22Rv1 (cell line): ENCODE measurements at regions not wholly inside any gene's neighbourhood (a gene's known extent, or its start where the extent isn't known, plus 50 kb on each side); places are given as distances from the start of the nearest gene placed in this dataset.

Experiments
- H3K27ac ChIP-seq: fragments of 450-650 bp; 2 replicates; pipeline ENCODE4 v1.5.1; 2017
- ZFX ChIP-seq: fragments of 450-650 bp; IDR thresholded peaks from 2 replicates; pipeline ENCODE4 v1.6.1; 2017; ENCODE audit warnings: antibody characterized with exemption, borderline replicate concordance
- TF ChIP-seq, protein P1 (sequence below): fragments of 450-650 bp; IDR thresholded peaks from 2 replicates; pipeline ENCODE4 v1.5.1; 2017; ENCODE audit warnings: mild to moderate bottlenecking

DNA sequence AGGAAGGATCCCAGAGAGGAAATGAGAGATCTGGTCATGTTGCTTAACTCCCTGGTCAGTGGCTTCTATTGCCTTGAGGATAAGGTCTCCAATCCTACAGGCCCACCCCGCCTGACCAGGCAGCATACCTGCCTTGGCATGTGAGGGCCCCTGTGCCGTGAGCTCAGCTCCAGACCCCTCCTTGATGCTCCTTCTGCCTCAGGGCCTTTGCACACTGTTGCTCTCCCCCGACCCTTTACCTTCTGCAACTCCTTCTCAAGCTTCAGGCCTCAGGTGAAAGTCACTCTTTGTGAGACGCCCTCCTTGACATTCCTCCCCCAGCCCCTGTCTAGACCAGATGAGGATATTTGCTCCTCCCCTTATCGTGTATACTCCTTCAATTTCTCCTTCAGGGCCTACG is 62.8 kb downstream of the FAM241B start:
- no peak overlapping the region for H3K27ac ChIP-seq
- TF ChIP-seq, protein P1, sequence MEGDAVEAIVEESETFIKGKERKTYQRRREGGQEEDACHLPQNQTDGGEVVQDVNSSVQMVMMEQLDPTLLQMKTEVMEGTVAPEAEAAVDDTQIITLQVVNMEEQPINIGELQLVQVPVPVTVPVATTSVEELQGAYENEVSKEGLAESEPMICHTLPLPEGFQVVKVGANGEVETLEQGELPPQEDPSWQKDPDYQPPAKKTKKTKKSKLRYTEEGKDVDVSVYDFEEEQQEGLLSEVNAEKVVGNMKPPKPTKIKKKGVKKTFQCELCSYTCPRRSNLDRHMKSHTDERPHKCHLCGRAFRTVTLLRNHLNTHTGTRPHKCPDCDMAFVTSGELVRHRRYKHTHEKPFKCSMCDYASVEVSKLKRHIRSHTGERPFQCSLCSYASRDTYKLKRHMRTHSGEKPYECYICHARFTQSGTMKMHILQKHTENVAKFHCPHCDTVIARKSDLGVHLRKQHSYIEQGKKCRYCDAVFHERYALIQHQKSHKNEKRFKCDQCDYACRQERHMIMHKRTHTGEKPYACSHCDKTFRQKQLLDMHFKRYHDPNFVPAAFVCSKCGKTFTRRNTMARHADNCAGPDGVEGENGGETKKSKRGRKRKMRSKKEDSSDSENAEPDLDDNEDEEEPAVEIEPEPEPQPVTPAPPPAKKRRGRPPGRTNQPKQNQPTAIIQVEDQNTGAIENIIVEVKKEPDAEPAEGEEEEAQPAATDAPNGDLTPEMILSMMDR: no peak
- no peak for TF ChIP-seq ZFX

DNA sequence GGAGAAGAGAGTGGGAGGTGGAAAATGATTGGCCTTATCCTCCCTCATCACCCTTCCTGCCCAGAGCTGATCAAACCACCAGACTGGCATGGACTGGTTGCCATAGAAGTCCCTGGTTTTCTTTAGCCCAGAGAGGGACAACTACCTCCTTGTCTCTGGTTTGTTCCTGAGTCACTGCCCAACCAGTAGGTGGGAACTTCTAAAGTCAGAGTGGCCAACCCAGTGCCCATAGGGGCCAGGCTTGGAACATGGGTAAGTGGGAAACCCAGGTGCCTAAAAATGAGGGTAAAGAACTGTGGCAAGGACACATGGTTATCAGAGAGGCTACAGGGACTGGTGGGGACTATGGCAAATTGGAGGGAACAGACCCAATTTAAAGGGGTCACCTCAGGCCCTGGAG is 63.8 kb downstream of the FAM241B start:
- H3K27ac ChIP-seq: no peak overlapping the region
- no peak for TF ChIP-seq ZFX
- TF ChIP-seq, protein P1: no peak

DNA sequence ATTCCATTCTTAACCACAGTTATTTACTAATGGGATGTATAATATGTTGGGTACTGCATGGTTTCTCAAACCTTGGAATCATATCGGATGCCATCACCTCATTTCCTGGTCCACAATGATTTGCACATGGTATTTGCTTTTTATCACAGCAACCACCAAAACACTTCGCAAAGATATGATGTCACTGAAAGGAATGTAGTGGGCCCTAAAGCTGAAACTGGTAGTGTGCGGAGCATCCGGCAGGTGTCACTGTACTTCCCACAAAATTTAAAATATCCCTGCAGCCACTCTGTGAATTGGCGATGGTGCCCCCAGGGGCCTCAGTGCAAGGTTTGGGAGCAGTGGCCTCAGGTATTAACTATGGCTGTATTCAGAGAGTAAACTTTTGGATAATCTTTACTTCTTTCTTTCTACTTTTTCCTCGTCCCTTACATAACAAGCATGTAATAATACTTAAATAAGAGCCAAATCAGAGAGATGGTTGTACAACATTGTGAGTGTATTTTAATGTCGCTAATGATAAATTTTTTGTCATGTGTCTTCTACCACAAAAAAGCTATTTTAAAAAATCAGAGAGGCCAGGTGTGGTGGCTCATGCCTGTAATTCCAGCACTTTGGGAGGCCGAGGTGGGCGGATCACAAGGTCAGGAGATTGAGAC is 66.2 kb downstream of the FAM241B start:
- TF ChIP-seq, protein P1: peak; percentile 83
- TF ChIP-seq ZFX: no peak
- H3K27ac ChIP-seq: no peak overlapping the region

DNA sequence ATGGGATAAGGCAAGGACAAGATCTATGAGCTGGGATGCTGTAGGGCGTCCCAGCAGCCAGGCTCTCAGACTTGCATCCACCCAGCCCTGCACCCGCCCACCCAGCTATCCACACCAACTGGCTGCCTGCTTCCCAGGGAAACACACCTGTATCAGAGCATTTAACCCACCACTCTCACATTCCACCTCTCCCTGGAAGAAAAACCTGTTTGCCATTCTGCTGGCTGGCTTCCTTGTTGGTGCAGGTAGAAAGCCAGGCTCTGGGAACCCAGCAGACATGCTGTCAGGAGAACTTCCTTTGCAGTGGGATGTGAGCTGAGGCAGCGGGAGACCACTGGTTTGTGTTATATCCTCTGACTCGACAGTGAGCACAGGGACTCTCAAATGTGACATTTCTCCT is 67.0 kb downstream of the FAM241B start:
- no peak overlapping the region for H3K27ac ChIP-seq
- TF ChIP-seq, protein P1: no peak
- no peak for TF ChIP-seq ZFX

DNA sequence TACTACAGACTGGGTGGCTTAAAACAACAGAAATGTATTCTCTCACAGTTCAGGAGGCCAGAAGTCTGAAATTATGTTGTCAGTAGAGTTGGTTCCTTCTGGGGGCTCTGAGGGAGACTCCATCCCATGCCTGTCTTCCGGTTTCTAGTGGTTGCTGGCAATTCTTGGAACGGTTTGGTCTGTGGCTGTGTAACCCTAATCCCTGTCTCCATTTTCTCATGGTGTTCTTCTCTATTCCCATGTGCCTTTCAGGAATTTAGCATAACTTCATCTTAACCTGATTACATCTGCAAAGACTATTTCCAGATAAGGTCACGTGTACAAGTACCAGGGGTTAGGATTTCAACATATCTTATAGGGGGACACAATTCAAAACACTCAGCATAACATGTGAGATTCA is 73.2 kb downstream of the FAM241B start:
- no peak overlapping the region for H3K27ac ChIP-seq
- TF ChIP-seq, protein P1: no peak
- no peak for TF ChIP-seq ZFX

DNA sequence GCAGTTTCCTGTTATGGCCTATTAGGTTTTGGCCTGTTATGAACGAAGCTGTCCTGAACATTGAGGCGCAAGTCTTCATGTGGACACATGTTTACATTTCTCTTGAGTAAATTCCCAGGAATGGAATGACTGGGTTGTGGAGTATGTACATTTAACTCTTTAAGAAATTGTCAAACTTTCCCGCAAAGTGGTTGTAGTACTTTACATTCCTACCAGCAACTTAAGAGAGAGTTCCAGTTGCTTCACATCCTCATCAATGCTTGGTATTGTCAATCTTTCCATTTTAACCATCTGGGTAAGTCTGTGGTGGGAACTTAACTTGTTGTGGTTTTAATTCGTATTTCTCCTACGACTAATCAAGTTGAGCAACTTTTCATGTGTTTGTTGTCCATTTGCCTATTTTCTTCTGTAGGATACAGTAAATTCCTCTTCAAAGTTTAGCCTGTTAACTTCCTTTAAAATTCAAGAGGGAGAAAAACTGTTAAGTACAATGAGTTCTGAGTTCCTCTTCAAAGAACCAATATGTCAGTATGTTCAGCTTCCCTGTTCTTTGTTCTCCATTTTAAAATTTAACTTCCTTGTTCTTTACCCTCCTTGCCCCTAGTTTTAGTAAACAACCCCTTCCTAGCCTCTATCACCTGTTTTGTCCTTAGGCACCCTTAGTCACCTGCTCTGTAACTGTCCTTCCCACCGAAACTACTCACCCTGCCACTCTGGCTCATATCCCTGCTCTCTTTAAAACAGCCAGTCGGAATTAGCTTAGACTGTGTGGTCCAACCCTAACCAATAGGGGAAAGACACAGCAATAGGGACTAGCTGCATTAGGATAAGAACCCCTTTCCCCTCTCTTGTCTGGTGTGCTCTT is 74.0 kb downstream of the FAM241B start:
- no peak overlapping the region for H3K27ac ChIP-seq
- TF ChIP-seq, protein P1: no peak
- no peak for TF ChIP-seq ZFX

DNA sequence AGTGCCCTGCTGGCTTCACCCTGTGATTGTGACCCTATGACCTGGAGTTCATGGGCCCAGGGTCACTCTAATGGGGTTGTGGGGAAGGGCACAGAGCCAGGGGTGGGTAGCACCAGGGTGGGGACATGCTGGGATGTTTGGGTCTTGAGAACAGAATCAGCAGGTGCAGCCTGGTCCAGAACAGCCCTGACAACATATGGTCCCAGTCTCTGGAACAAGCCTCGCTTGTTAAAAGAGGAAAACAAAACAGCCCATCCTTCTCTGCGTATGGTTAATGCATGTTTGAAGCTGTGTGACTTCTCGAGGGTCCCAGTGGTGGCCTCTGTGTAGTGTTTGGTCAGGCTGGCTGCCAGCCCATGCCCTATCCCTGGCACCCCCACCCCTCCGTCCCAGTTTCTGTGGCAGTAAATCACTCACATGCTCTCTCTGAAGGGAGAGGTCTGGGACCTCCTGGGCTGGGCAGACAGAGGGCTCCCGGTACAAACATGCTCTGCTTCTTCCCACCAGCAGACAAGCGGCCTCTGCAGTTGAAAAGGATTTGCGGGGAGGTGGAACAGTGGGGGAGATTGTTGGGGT is 79.4 kb downstream of the FAM241B start:
- no peak for TF ChIP-seq ZFX
- TF ChIP-seq, protein P1: no peak

More for the DNA sequence above, 79.4 kb downstream of the FAM241B start:
- no peak overlapping the region for H3K27ac ChIP-seq
